HepG2 (cell line): ENCODE measurements at regions not wholly inside any gene's neighbourhood (a gene's known extent, or its start where the extent isn't known, plus 50 kb on each side); places are given as distances from the start of the nearest gene placed in this dataset.

Source experiments
- ATAC-seq: fragments of 200-7000 bp; cut with Tn5 transposase; 3 replicates; pipeline ENCODE4 v1.9.1; 2020; ENCODE audit warnings: mild to moderate bottlenecking, moderate library complexity
- BruUV-seq: library from RNA; stranded (reverse); fragments of 400-500 nt; replicated peaks from 2 replicates; lab custom pipeline; 2021; lab: Mats Ljungman, UMichigan
- CTCF ChIA-PET: fragments of 300-600 bp; formaldehyde crosslinking; extraction: SDS; loops from one replicate; lab custom pipeline; 2021; ENCODE audit warnings: low total read pairs, inconsistent platforms, low intra/inter-chr PET ratio; lab: Yijun Ruan, JAX
- POLR2A ChIA-PET: fragments of 350-600 bp; sonication (Branson Sonifier 250); formaldehyde crosslinking; loops from one replicate; lab custom pipeline; 2020; ENCODE audit warnings: antibody characterized with exemption, inconsistent platforms; lab: Yijun Ruan, JAX
- DNase-seq: peaks from one replicate; pipeline ENCODE4 v3.0.0-alpha.2; 2015; ENCODE audit warnings: low spot score
- FAIRE-seq: peaks from 3 replicates; lab custom pipeline; 2011; peaks lifted over from hg19 to GRCh38; lab: Jason Lieb, UNC
- H2AFZ ChIP-seq: one replicate; pipeline ENCODE4 v1.6.1; 2011; ENCODE audit warnings: low read length, inconsistent platforms
- H3K27ac ChIP-seq: fragments of 300-600 bp; 3 replicates; pipeline ENCODE4 v1.8.0; 2011; ENCODE audit warnings: mixed run types, mild to moderate bottlenecking, mixed read lengths, low read length, inconsistent platforms; ENCODE audit not compliant: insufficient read depth; ENCODE audit errors: extremely low read length
- H3K27me3 ChIP-seq, 2 experiments: fragments of 200-600 bp in 1 of 2; 2 replicates in 1 of 2; 3 replicates in 1 of 2; pipeline versions ENCODE4 v1.6.0 to v1.8.0; 2011; ENCODE audit warnings: low read length in 2 of 2, mild to moderate bottlenecking in 2 of 2, moderate library complexity in 2 of 2, inconsistent platforms in 1 of 2; ENCODE audit not compliant: insufficient read depth in 2 of 2, control insufficient read depth in 1 of 2
- H3K36me3 ChIP-seq, 2 experiments: fragments of 200-600 bp in 1 of 2; replicated peaks in 1 of 2; 2 replicates in 1 of 2; 3 replicates in 1 of 2; pipeline versions ENCODE4 v1.5.1 to v1.8.0; 2011; ENCODE audit warnings: low read length in 2 of 2, inconsistent platforms in 1 of 2; ENCODE audit not compliant: insufficient read depth in 2 of 2, control insufficient read depth in 1 of 2
- H3K4me1 ChIP-seq: 2 replicates; pipeline ENCODE4 v1.5.1; 2012; ENCODE audit warnings: low read length, inconsistent platforms; ENCODE audit not compliant: insufficient read depth
- H3K4me2 ChIP-seq: 2 replicates; pipeline ENCODE4 v1.6.0; 2011; ENCODE audit warnings: low read depth, low read length, inconsistent platforms
- H3K4me3 ChIP-seq, 3 experiments: fragments of 200-600 bp in 1 of 3; sonication (generic), shearing (Covaris generic) in 1 of 3; replicated peaks in 1 of 3; 2 replicates each; pipeline ENCODE4 v1.5.1; 2011 to 2016; ENCODE audit warnings: low read length in 3 of 3, inconsistent platforms in 2 of 3, low read depth in 2 of 3, mild to moderate bottlenecking in 2 of 3, control low read depth in 1 of 3, mixed read lengths in 1 of 3; ENCODE audit not compliant: insufficient read depth in 1 of 3
- H3K79me2 ChIP-seq: one replicate; pipeline ENCODE4 v1.6.1; 2011; ENCODE audit warnings: low read length, inconsistent platforms; ENCODE audit not compliant: insufficient read depth
- H3K9ac ChIP-seq: 2 replicates; pipeline ENCODE4 v1.6.0; 2011; ENCODE audit warnings: mild to moderate bottlenecking, low read depth, low read length, inconsistent platforms; ENCODE audit not compliant: insufficient read depth
- H3K9me3 ChIP-seq: 2 replicates; pipeline ENCODE4 v1.5.1; 2012; ENCODE audit warnings: mild to moderate bottlenecking, low read length
- H4K20me1 ChIP-seq: 2 replicates; pipeline ENCODE4 v1.6.0; 2011; ENCODE audit warnings: inconsistent platforms, mild to moderate bottlenecking, low read length, moderate library complexity; ENCODE audit not compliant: insufficient read depth
- BCL6 ChIP-seq: IDR thresholded peaks from 2 replicates; pipeline ENCODE4 v1.6.1; 2016; ENCODE audit warnings: missing genetic modification reagents, missing compliant biosample characterization
- FOXO1 ChIP-seq: sonication (generic); formaldehyde crosslinking; IDR thresholded peaks from 2 replicates; pipeline ENCODE4 v1.4.0; 2020; ENCODE audit warnings: missing genetic modification reagents
- U2AF1 ChIP-seq: fragments of 200-400 bp; formaldehyde crosslinking; optimal IDR thresholded peaks from 2 replicates; pipeline ENCODE3; 2017; ENCODE audit warnings: mild to moderate bottlenecking, low read depth, low read length
- ZBTB42 ChIP-seq: sonication (generic); formaldehyde crosslinking; IDR thresholded peaks from 2 replicates; pipeline ENCODE4 v1.5.0; 2020; ENCODE audit warnings: mild to moderate bottlenecking, missing genetic modification reagents
- ZNF121 ChIP-seq: sonication (generic); formaldehyde crosslinking; IDR thresholded peaks from 2 replicates; pipeline ENCODE4 v1.5.0; 2020; ENCODE audit warnings: mild to moderate bottlenecking, missing genetic modification reagents
- ZNF160 ChIP-seq: sonication (generic); formaldehyde crosslinking; IDR thresholded peaks from 2 replicates; pipeline ENCODE4 v1.8.0; 2022; ENCODE audit warnings: mild to moderate bottlenecking, inconsistent platforms, missing genetic modification reagents
- ZNF570 ChIP-seq: sonication (generic); formaldehyde crosslinking; IDR thresholded peaks from 2 replicates; pipeline ENCODE4 v1.4.0; 2020; ENCODE audit warnings: mild to moderate bottlenecking, missing genetic modification reagents, borderline replicate concordance
- WGBS: methylation state at CpG from one replicate; pipeline ENCODE4 v1.1.6; 2017; ENCODE audit warnings: low lambda C conversion rate; 5-methylcytosine and 5-hydroxymethylcytosine counted together
- in situ Hi-C: cut with HindIII; loops from 2 replicates; pipeline ENCODE4 v1.10.0; 2017; ENCODE audit warnings: low pct_unique_long_range_greater_than_20kb; ENCODE audit not compliant: extremely low pct_ligation_motif_present
- intact Hi-C: fragments of 100-400 bp; cut with micrococcal nuclease; formaldehyde crosslinking; loops from one replicate; pipeline ENCODE4 v1.10.0; 2022; ENCODE audit not compliant: unreplicated experiment
- TF ChIP-seq, protein P1 (sequence below): sonication (generic); formaldehyde crosslinking; IDR thresholded peaks from 2 replicates; pipeline ENCODE4 v1.8.0; 2022; ENCODE audit warnings: missing genetic modification reagents, mild to moderate bottlenecking, inconsistent platforms, borderline replicate concordance
- TF ChIP-seq, protein P2 (sequence below): fragments of 450-650 bp; IDR thresholded peaks from 2 replicates; pipeline ENCODE4 v1.6.1; 2017
- TF ChIP-seq, protein P3 (sequence below): sonication (generic); formaldehyde crosslinking; IDR thresholded peaks from 2 replicates; pipeline ENCODE4 v1.4.0; 2020; ENCODE audit warnings: missing genetic modification reagents
- TF ChIP-seq, protein P4 (sequence below): sonication (generic); formaldehyde crosslinking; IDR thresholded peaks from 2 replicates; pipeline ENCODE4 v1.5.0; 2020; ENCODE audit warnings: mild to moderate bottlenecking, missing genetic modification reagents
- TF ChIP-seq, protein P5 (sequence below): sonication (generic); formaldehyde crosslinking; IDR thresholded peaks from 2 replicates; pipeline ENCODE4 v1.5.0; 2020; ENCODE audit warnings: missing genetic modification reagents, mild to moderate bottlenecking, borderline replicate concordance

DNA sequence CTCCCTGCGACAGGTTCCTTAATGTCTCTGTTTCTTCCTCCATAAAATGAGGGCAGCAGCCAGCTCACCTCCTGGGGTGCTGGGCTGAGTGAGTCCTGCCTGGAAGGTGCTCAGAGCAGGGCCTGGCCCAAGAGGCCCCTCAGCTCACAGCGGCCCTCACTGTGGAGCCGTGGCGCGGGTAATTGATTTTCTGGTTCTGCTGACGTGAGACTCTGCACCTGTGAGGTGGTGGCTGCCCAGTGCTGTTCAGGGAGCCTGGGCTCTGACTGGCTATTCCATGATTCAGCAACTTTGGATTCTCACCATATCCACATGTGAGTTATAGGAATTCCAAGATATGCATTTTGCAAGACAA lies 266.6 kb downstream of the ADGRD1 start (continued):
- TF ChIP-seq, protein P1, sequence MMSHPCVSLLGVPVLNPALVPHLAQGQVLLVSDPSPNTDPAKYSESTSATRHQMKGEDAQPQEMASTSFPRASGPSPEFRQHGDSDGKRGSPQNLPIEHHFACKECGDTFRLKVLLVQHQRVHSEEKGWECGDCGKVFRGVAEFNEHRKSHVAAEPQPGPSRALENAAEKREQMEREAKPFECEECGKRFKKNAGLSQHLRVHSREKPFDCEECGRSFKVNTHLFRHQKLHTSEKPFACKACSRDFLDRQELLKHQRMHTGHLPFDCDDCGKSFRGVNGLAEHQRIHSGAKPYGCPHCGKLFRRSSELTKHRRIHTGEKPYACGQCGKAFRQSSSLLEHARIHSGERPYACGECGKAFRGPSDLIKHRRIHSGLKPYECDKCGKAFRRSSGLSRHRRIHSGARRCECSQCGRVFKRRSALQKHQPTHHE (CRISPR knock-in tag) = no peak
- no peak for TF ChIP-seq ZNF121 (CRISPR knock-in tag)
- TF ChIP-seq, all 625 proteins: peak for 0

DNA sequence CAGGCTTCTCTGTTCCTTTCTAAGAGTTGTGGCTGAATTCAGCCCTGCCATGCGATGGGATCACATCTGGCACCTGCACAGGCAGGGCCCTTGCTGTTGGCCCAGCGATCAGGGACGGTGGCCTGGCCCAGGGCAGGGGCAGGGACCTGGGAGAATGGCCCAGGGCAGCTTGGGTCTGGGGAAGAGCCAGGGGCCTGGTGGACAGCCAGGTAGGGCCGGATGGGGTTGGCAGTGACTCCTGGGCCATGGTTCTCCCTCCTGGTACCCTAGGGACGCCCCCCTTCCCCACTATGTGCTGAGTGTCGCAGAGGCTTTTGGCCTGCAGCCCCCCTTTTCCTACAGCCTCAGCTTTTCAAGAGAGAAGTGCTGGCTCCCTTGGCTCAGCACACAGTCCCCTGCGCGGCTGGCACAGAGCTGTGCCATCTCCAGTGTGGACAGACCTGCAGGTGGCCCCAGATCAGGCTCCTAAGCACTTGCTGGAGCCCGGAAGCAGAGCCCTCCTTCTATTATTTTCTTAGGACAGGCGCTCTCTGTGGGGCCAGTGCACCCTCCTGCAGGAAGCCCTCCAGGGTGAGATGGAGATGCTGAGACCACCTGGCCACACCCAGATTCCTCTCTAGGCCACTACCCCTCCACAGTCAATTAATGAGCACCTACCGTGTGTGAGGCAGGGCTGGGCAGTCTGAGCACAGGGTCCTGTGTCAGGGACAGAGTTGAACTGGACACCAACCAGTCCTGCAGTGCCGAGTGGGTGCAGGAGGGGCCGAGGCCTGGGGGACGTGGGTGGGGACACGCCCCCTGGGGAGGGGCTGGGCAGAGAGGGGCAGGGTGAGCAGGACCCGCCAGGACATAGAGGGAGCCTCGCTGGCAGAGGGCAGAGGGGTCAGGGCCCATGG lies 267.6 kb downstream of the ADGRD1 start:
- Histone ChIP-seq H3K27ac (no peak overlapping the region), H3K4me3 (no peak overlapping the region), H4K20me1 (no peaks in the 10 kb centered on the region), H2AFZ (no peak overlapping the region), H3K4me1 (no peaks in the 10 kb centered on the region), H3K36me3 (no peaks in the 10 kb centered on the region), H3K9me3 (no peaks in the 10 kb centered on the region), H3K4me2 (no peak overlapping the region), H3K27me3 (peaks cover 5 to 18% of the 10 kb centered on the region in 2 experiments; a peak in 4 of 5 replicates), H3K9ac (no peak overlapping the region), H3K79me2 (no peaks in the 10 kb centered on the region)
- DNase-seq = no peak
- ChIA-PET CTCF (no interaction called here), POLR2A (no interaction called here)
- no TSS peak for BruUV-seq
- ATAC-seq = no peak
- intact Hi-C loops (no loop called here), in situ Hi-C loops (loop anchor here (10.0 kb wide), 1 partner anchor 213 kb away; no protein-coding TSS in a partner anchor)
- 14% methylated on average over 6 of the region's 17 CpGs for WGBS
- no peak for FAIRE-seq
- no peak for TF ChIP-seq ZNF160 (CRISPR knock-in tag)
- no peak for TF ChIP-seq BCL6 (CRISPR knock-in tag)
- TF ChIP-seq, protein P2, sequence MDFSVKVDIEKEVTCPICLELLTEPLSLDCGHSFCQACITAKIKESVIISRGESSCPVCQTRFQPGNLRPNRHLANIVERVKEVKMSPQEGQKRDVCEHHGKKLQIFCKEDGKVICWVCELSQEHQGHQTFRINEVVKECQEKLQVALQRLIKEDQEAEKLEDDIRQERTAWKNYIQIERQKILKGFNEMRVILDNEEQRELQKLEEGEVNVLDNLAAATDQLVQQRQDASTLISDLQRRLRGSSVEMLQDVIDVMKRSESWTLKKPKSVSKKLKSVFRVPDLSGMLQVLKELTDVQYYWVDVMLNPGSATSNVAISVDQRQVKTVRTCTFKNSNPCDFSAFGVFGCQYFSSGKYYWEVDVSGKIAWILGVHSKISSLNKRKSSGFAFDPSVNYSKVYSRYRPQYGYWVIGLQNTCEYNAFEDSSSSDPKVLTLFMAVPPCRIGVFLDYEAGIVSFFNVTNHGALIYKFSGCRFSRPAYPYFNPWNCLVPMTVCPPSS = no peak
- no peak for TF ChIP-seq ZNF570 (CRISPR knock-in tag)
- TF ChIP-seq, protein P3, sequence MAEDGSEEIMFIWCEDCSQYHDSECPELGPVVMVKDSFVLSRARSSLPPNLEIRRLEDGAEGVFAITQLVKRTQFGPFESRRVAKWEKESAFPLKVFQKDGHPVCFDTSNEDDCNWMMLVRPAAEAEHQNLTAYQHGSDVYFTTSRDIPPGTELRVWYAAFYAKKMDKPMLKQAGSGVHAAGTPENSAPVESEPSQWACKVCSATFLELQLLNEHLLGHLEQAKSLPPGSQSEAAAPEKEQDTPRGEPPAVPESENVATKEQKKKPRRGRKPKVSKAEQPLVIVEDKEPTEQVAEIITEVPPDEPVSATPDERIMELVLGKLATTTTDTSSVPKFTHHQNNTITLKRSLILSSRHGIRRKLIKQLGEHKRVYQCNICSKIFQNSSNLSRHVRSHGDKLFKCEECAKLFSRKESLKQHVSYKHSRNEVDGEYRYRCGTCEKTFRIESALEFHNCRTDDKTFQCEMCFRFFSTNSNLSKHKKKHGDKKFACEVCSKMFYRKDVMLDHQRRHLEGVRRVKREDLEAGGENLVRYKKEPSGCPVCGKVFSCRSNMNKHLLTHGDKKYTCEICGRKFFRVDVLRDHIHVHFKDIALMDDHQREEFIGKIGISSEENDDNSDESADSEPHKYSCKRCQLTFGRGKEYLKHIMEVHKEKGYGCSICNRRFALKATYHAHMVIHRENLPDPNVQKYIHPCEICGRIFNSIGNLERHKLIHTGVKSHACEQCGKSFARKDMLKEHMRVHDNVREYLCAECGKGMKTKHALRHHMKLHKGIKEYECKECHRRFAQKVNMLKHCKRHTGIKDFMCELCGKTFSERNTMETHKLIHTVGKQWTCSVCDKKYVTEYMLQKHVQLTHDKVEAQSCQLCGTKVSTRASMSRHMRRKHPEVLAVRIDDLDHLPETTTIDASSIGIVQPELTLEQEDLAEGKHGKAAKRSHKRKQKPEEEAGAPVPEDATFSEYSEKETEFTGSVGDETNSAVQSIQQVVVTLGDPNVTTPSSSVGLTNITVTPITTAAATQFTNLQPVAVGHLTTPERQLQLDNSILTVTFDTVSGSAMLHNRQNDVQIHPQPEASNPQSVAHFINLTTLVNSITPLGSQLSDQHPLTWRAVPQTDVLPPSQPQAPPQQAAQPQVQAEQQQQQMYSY (CRISPR knock-in tag) = no peak
- TF ChIP-seq U2AF1 = no peak
- TF ChIP-seq, protein P4, sequence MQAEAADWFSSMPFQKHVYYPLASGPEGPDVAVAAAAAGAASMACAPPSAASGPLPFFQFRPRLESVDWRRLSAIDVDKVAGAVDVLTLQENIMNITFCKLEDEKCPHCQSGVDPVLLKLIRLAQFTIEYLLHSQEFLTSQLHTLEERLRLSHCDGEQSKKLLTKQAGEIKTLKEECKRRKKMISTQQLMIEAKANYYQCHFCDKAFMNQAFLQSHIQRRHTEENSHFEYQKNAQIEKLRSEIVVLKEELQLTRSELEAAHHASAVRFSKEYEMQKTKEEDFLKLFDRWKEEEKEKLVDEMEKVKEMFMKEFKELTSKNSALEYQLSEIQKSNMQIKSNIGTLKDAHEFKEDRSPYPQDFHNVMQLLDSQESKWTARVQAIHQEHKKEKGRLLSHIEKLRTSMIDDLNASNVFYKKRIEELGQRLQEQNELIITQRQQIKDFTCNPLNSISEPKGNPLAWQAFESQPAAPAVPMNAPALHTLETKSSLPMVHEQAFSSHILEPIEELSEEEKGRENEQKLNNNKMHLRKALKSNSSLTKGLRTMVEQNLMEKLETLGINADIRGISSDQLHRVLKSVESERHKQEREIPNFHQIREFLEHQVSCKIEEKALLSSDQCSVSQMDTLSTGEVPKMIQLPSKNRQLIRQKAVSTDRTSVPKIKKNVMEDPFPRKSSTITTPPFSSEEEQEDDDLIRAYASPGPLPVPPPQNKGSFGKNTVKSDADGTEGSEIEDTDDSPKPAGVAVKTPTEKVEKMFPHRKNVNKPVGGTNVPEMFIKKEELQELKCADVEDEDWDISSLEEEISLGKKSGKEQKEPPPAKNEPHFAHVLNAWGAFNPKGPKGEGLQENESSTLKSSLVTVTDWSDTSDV = no peak
- TF ChIP-seq ZBTB42 = no peak
- TF ChIP-seq, protein P5, sequence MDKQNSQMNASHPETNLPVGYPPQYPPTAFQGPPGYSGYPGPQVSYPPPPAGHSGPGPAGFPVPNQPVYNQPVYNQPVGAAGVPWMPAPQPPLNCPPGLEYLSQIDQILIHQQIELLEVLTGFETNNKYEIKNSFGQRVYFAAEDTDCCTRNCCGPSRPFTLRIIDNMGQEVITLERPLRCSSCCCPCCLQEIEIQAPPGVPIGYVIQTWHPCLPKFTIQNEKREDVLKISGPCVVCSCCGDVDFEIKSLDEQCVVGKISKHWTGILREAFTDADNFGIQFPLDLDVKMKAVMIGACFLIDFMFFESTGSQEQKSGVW (CRISPR knock-in tag) = no peak
- no peak for TF ChIP-seq FOXO1 (CRISPR knock-in tag)
